ENCODE measurements at regions not wholly inside any gene's neighbourhood (a gene's known extent, or its start where the extent isn't known, plus 50 kb on each side); places are given as distances from the start of the nearest gene placed in this dataset.

GRCh38 chr10:33791272-33791660 is 456.8 kb upstream of the NRP1 start:
- Mint-ChIP-seq H3K9me3 (no peaks in the 10 kb centered on the region), H3K36me3 (no peaks in the 10 kb centered on the region), H3K4me1 (peaks cover 7% of the 10 kb centered on the region), H3K27me3 (ENCODE audit: low read depth) (no peaks in the 10 kb centered on the region), H3K27ac (no peak overlapping the region), H3K4me3 (no peak overlapping the region)
- no peak for TF ChIP-seq CTCF (IDR thresholded peaks at IDR 0.05; ENCODE audit: unreplicated experiment)
- no peak for DNase-seq (ENCODE audit: low spot score in 2 of 2, unreplicated experiment in 2 of 2)

- no peak overlapping the region for H3K27ac Mint-ChIP-seq
- no peak for DNase-seq (ENCODE audit: low spot score in 2 of 2, unreplicated experiment in 2 of 2)
- TF ChIP-seq CTCF (IDR thresholded peaks at IDR 0.05; ENCODE audit: unreplicated experiment) = no peak
- H3K9me3 Mint-ChIP-seq = peaks cover 4% of the 10 kb centered on the region
- peaks cover 7% of the 10 kb centered on the region for H3K4me1 Mint-ChIP-seq
- H3K4me3 Mint-ChIP-seq = no peak overlapping the region
- no peaks in the 10 kb centered on the region for H3K27me3 Mint-ChIP-seq (ENCODE audit: low read depth)
- no peaks in the 10 kb centered on the region for H3K36me3 Mint-ChIP-seq
Measured at GRCh38 chr10:33790521-33791271, 456.2 kb upstream of the NRP1 start.

GRCh38 chr10:33783557-33783956 is 449.1 kb upstream of the NRP1 start:
- no peak for TF ChIP-seq CTCF (IDR thresholded peaks at IDR 0.05; ENCODE audit: unreplicated experiment)
- H3K9me3 Mint-ChIP-seq = peaks cover 14% of the 10 kb centered on the region
- no peaks in the 10 kb centered on the region for H3K27me3 Mint-ChIP-seq (ENCODE audit: low read depth)
- no peak overlapping the region for H3K27ac Mint-ChIP-seq
- no peaks in the 10 kb centered on the region for H3K4me1 Mint-ChIP-seq
- no peak overlapping the region for H3K4me3 Mint-ChIP-seq
- DNase-seq (ENCODE audit: low spot score in 2 of 2, unreplicated experiment in 2 of 2) = no peak
- no peaks in the 10 kb centered on the region for H3K36me3 Mint-ChIP-seq

- DNase-seq (ENCODE audit: low spot score in 2 of 2, unreplicated experiment in 2 of 2) = no peak
- Mint-ChIP-seq H3K4me1 (no peaks in the 10 kb centered on the region), H3K27ac (no peak overlapping the region), H3K27me3 (ENCODE audit: low read depth) (no peaks in the 10 kb centered on the region), H3K4me3 (no peak overlapping the region), H3K9me3 (peaks cover 14% of the 10 kb centered on the region), H3K36me3 (no peaks in the 10 kb centered on the region)
- TF ChIP-seq CTCF (IDR thresholded peaks at IDR 0.05; ENCODE audit: unreplicated experiment) = no peak
Measured at GRCh38 chr10:33783078-33783477, 448.6 kb upstream of the NRP1 start.

- H3K27ac Mint-ChIP-seq = no peak overlapping the region
- no peaks in the 10 kb centered on the region for H3K36me3 Mint-ChIP-seq
- H3K9me3 Mint-ChIP-seq = peaks cover 14% of the 10 kb centered on the region
- no peak for DNase-seq (ENCODE audit: low spot score in 2 of 2, unreplicated experiment in 2 of 2)
- no peaks in the 10 kb centered on the region for H3K27me3 Mint-ChIP-seq (ENCODE audit: low read depth)
- H3K4me1 Mint-ChIP-seq = no peaks in the 10 kb centered on the region
- H3K4me3 Mint-ChIP-seq = no peak overlapping the region
- no peak for TF ChIP-seq CTCF (IDR thresholded peaks at IDR 0.05; ENCODE audit: unreplicated experiment)
Measured at GRCh38 chr10:33781606-33782395, 447.3 kb upstream of the NRP1 start.

All from mesothelial cell of epicardium (in vitro differentiated cells).